Neural progenitor cell (in vitro differentiated cells): ENCODE measurements at regions not wholly inside any gene's neighbourhood (a gene's known extent, or its start where the extent isn't known, plus 50 kb on each side); places are given as distances from the start of the nearest gene placed in this dataset.

Experiments
- DNase-seq: peaks from one replicate; pipeline ENCODE4 v3.0.0-alpha.2; 2016; ENCODE audit warnings: low spot score
- H2AFZ ChIP-seq: fragments of 200-600 bp; sonication (generic); replicated peaks from 2 replicates; pipeline ENCODE4 v1.6.1; 2016; ENCODE audit warnings: antibody characterized with exemption
- H3F3A ChIP-seq: fragments of 200-600 bp; sonication (generic); 2 replicates; pipeline ENCODE4 v1.6.1; 2016; ENCODE audit warnings: antibody characterized with exemption, low read depth
- H3K27ac ChIP-seq: fragments of 200-600 bp; sonication (generic); 2 replicates; pipeline ENCODE4 v1.5.1; 2016; ENCODE audit warnings: mild to moderate bottlenecking
- H3K27me3 ChIP-seq: fragments of 200-600 bp; sonication (generic); 2 replicates; pipeline ENCODE4 v1.6.1; 2016; ENCODE audit warnings: mild to moderate bottlenecking, moderate library complexity
- H3K36me3 ChIP-seq: fragments of 200-600 bp; sonication (generic); 2 replicates; pipeline ENCODE4 v1.5.1; 2016
- H3K4me1 ChIP-seq: fragments of 200-600 bp; sonication (generic); 2 replicates; pipeline ENCODE4 v1.6.1; 2016; ENCODE audit warnings: mixed run types
- H3K4me2 ChIP-seq: fragments of 200-600 bp; sonication (generic); 2 replicates; pipeline ENCODE4 v1.6.1; 2016
- H3K4me3 ChIP-seq: fragments of 200-600 bp; sonication (generic); 2 replicates; pipeline ENCODE4 v1.5.1; 2016
- H3K79me2 ChIP-seq: fragments of 200-600 bp; sonication (generic); 2 replicates; pipeline ENCODE4 v1.6.1; 2016; ENCODE audit warnings: low read depth
- H3K9ac ChIP-seq: fragments of 200-600 bp; sonication (generic); 2 replicates; pipeline ENCODE4 v1.6.1; 2016
- H3K9me3 ChIP-seq: fragments of 200-600 bp; sonication (generic); 2 replicates; pipeline ENCODE4 v1.5.1; 2016; ENCODE audit warnings: low read depth
- H4K20me1 ChIP-seq: fragments of 200-600 bp; sonication (generic); 2 replicates; pipeline ENCODE4 v1.6.1; 2016; ENCODE audit warnings: low read depth
- H3K27ac Mint-ChIP-seq: 3 replicates; pipeline ENCODE4 v1.8.0; 2021; ENCODE audit warnings: mixed read lengths
- H3K27me3 Mint-ChIP-seq: 2 replicates; pipeline ENCODE4 v1.8.0; 2022; ENCODE audit warnings: low read depth, mild to moderate bottlenecking, inconsistent platforms, moderate library complexity, mixed read lengths; ENCODE audit not compliant: insufficient read depth
- H3K36me3 Mint-ChIP-seq: 3 replicates; pipeline ENCODE4 v1.8.0; 2021; ENCODE audit warnings: mixed read lengths
- H3K4me1 Mint-ChIP-seq: 3 replicates; pipeline ENCODE4 v1.8.0; 2021; ENCODE audit warnings: mixed read lengths
- H3K4me3 Mint-ChIP-seq: 3 replicates; pipeline ENCODE4 v1.8.0; 2021; ENCODE audit warnings: mild to moderate bottlenecking, moderate library complexity, mixed read lengths
- H3K9me3 Mint-ChIP-seq: 3 replicates; pipeline ENCODE4 v1.8.0; 2020; ENCODE audit warnings: mixed read lengths
- EZH2 ChIP-seq: fragments of 200-600 bp; sonication (generic); IDR thresholded peaks from 2 replicates; pipeline ENCODE4 v1.6.1; 2017; ENCODE audit warnings: antibody characterized with exemption, mild to moderate bottlenecking, moderate library complexity
- EZH2phosphoT487 ChIP-seq: fragments of 200-600 bp; sonication (generic); IDR thresholded peaks from 2 replicates; pipeline ENCODE4 v1.6.1; 2017; ENCODE audit warnings: antibody characterized with exemption
- TF ChIP-seq, protein P1 (sequence below): fragments of 200-600 bp; sonication (generic); IDR thresholded peaks from 2 replicates; pipeline ENCODE4 v1.5.1; 2017; ENCODE audit warnings: antibody characterized with exemption, mild to moderate bottlenecking

- no peaks in the 10 kb centered on the region for H3K9me3 ChIP-seq
- no peak overlapping the region for H3K4me3 ChIP-seq
- H3K9ac ChIP-seq = no peak overlapping the region
- H2AFZ ChIP-seq = no peak overlapping the region
- Mint-ChIP-seq H3K9me3 (no peaks in the 10 kb centered on the region), H3K4me1 (peaks cover 17% of the 10 kb centered on the region), H3K36me3 (no peaks in the 10 kb centered on the region), H3K4me3 (no peak overlapping the region), H3K27me3 (peaks cover 10% of the 10 kb centered on the region), H3K27ac (no peak overlapping the region)
- H3K27me3 ChIP-seq = no peaks in the 10 kb centered on the region
- no peaks in the 10 kb centered on the region for H3K36me3 ChIP-seq
- H4K20me1 ChIP-seq = no peaks in the 10 kb centered on the region
- H3K27ac ChIP-seq = no peak overlapping the region
- no peaks in the 10 kb centered on the region for H3K79me2 ChIP-seq
- H3K4me2 ChIP-seq = no peak overlapping the region
- TF ChIP-seq EZH2phosphoT487 (no peak), EZH2 (no peak)
- TF ChIP-seq, protein P1, sequence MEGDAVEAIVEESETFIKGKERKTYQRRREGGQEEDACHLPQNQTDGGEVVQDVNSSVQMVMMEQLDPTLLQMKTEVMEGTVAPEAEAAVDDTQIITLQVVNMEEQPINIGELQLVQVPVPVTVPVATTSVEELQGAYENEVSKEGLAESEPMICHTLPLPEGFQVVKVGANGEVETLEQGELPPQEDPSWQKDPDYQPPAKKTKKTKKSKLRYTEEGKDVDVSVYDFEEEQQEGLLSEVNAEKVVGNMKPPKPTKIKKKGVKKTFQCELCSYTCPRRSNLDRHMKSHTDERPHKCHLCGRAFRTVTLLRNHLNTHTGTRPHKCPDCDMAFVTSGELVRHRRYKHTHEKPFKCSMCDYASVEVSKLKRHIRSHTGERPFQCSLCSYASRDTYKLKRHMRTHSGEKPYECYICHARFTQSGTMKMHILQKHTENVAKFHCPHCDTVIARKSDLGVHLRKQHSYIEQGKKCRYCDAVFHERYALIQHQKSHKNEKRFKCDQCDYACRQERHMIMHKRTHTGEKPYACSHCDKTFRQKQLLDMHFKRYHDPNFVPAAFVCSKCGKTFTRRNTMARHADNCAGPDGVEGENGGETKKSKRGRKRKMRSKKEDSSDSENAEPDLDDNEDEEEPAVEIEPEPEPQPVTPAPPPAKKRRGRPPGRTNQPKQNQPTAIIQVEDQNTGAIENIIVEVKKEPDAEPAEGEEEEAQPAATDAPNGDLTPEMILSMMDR = no peak
- no peak for DNase-seq
- peaks cover 10% of the 10 kb centered on the region for H3K4me1 ChIP-seq
- H3F3A ChIP-seq = peaks cover 14% of the 10 kb centered on the region
These were observed 53.1 kb upstream of the BCO1 start for GRCh38 chr16:81185416-81185815.

GRCh38 chr16:81181013-81181720 lies 57.3 kb upstream of the BCO1 start:
- peak overlapping the region; percentile 90 for H2AFZ ChIP-seq
- H3K4me1 ChIP-seq = peaks cover 10% of the 10 kb centered on the region
- H3K27me3 ChIP-seq = no peaks in the 10 kb centered on the region
- no peaks in the 10 kb centered on the region for H3K36me3 Mint-ChIP-seq
- TF ChIP-seq EZH2 (no peak), EZH2phosphoT487 (no peak)
- TF ChIP-seq, protein P1 = no peak
- peaks cover 17% of the 10 kb centered on the region for H3K4me1 Mint-ChIP-seq
- no peaks in the 10 kb centered on the region for H3K36me3 ChIP-seq
- H3K4me3 ChIP-seq = peak overlapping the region; percentile 1
- H3K4me2 ChIP-seq = peak overlapping the region; percentile 28
- no peaks in the 10 kb centered on the region for H3K9me3 Mint-ChIP-seq
- peaks cover 9% of the 10 kb centered on the region for H3K27me3 Mint-ChIP-seq
- peak overlapping the region; percentile 33 for H3K27ac ChIP-seq
- H3K4me3 Mint-ChIP-seq = peak overlapping the region; percentile 71
- no peaks in the 10 kb centered on the region for H4K20me1 ChIP-seq
- H3K79me2 ChIP-seq = no peaks in the 10 kb centered on the region
- no peak overlapping the region for H3K9ac ChIP-seq
- H3F3A ChIP-seq = peaks cover 16% of the 10 kb centered on the region
- peak; percentile 88 for DNase-seq
- peak overlapping the region; percentile 96 for H3K27ac Mint-ChIP-seq
- H3K9me3 ChIP-seq = no peaks in the 10 kb centered on the region

- H3K36me3 ChIP-seq = no peaks in the 10 kb centered on the region
- Mint-ChIP-seq H3K27ac (peak overlapping the region; percentile 96), H3K36me3 (no peaks in the 10 kb centered on the region), H3K27me3 (peaks cover 9% of the 10 kb centered on the region), H3K9me3 (no peaks in the 10 kb centered on the region), H3K4me1 (peaks cover 17% of the 10 kb centered on the region), H3K4me3 (peak overlapping the region; percentile 67)
- H3K27ac ChIP-seq = peak overlapping the region; percentile 33
- H3K4me2 ChIP-seq = peak overlapping the region; percentile 28
- DNase-seq = no peak
- no peaks in the 10 kb centered on the region for H3K79me2 ChIP-seq
- no peak overlapping the region for H3K9ac ChIP-seq
- no peak for TF ChIP-seq EZH2phosphoT487
- no peak for TF ChIP-seq EZH2
- TF ChIP-seq, protein P1 = no peak
- no peaks in the 10 kb centered on the region for H4K20me1 ChIP-seq
- peak overlapping the region; percentile 90 for H2AFZ ChIP-seq
- H3K4me3 ChIP-seq = no peak overlapping the region
- no peaks in the 10 kb centered on the region for H3K9me3 ChIP-seq
- peaks cover 16% of the 10 kb centered on the region for H3F3A ChIP-seq
- peaks cover 10% of the 10 kb centered on the region for H3K4me1 ChIP-seq
- H3K27me3 ChIP-seq = no peaks in the 10 kb centered on the region
These were observed 57.9 kb upstream of the BCO1 start for GRCh38 chr16:81180578-81180977.
